ENCODE measurements at regions not wholly inside any gene's neighbourhood (a gene's known extent, or its start where the extent isn't known, plus 50 kb on each side); places are given as distances from the start of the nearest gene placed in this dataset.

DNA sequence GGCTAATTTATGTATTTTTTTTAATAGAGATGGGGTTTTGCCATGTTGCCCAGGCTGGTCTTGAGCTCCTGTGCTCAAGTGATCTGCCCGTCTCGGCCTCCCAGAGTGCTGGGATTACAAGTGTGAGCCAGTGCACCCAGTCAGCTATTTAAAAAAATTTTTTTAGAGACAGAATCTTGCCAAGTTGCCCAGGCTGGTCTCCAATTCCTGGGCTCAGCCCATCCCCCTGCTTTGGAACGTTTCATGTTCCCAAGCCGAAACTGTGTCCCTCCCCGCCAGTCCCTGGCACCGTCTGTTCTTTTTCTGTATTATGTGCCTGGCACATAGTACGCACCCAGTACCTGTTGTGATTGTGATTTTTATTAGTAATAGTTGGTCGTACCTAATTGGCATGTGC lies 63.1 kb upstream of the MGAT5 start:
- TF ChIP-seq, protein P1, sequence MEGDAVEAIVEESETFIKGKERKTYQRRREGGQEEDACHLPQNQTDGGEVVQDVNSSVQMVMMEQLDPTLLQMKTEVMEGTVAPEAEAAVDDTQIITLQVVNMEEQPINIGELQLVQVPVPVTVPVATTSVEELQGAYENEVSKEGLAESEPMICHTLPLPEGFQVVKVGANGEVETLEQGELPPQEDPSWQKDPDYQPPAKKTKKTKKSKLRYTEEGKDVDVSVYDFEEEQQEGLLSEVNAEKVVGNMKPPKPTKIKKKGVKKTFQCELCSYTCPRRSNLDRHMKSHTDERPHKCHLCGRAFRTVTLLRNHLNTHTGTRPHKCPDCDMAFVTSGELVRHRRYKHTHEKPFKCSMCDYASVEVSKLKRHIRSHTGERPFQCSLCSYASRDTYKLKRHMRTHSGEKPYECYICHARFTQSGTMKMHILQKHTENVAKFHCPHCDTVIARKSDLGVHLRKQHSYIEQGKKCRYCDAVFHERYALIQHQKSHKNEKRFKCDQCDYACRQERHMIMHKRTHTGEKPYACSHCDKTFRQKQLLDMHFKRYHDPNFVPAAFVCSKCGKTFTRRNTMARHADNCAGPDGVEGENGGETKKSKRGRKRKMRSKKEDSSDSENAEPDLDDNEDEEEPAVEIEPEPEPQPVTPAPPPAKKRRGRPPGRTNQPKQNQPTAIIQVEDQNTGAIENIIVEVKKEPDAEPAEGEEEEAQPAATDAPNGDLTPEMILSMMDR (IDR thresholded peaks at IDR 0.05), result no peak
- TF ChIP-seq EP300 (IDR thresholded peaks at IDR 0.05), result no peak

Measured in gastroesophageal sphincter (tissue), 3 donors.